Thyroid gland (tissue), 4 donors: ENCODE measurements at regions not wholly inside any gene's neighbourhood (a gene's known extent, or its start where the extent isn't known, plus 50 kb on each side); places are given as distances from the start of the nearest gene placed in this dataset.

Source experiments
- POLR2A ChIP-seq, 2 donors: fragments of 450-650 bp; IDR thresholded peaks; one replicate each; pipeline ENCODE4 v1.6.1; 2017; ENCODE audit warnings: antibody characterized with exemption in 2 of 2, mild to moderate bottlenecking in 2 of 2, moderate library complexity in 1 of 2
- TF ChIP-seq, protein P1 (sequence below), 6 experiments: fragments of 200-600 bp in 3 of 6; fragments of 450-650 bp in 3 of 6; sonication (generic) in 3 of 6; IDR thresholded peaks; one replicate each; pipeline ENCODE4 v1.5.1; 2016 to 2019; ENCODE audit warnings: antibody characterized with exemption in 6 of 6, mild to moderate bottlenecking in 2 of 6, inconsistent platforms in 1 of 6, moderate library complexity in 1 of 6

DNA sequence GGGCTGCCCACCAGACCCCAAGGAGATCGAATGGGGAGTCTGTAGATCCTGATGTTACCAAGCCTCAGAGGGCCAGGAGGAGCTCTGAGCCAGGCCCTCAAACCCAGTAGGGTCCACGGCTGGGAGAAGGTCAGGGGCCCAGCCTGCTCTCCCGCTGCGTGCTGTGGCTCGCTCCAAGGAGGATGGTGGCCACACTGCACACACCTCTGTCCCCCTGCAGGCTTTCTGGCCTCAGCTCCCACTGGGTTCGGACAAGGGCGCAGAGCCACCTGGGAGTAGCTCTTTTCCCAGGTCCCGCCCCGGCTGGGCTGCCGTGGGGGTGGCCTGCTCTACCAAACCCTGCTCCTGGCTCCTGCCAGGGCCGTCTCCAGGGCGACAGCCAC lies 175.8 kb downstream of the ZNF248 start:
- TF ChIP-seq, protein P1, sequence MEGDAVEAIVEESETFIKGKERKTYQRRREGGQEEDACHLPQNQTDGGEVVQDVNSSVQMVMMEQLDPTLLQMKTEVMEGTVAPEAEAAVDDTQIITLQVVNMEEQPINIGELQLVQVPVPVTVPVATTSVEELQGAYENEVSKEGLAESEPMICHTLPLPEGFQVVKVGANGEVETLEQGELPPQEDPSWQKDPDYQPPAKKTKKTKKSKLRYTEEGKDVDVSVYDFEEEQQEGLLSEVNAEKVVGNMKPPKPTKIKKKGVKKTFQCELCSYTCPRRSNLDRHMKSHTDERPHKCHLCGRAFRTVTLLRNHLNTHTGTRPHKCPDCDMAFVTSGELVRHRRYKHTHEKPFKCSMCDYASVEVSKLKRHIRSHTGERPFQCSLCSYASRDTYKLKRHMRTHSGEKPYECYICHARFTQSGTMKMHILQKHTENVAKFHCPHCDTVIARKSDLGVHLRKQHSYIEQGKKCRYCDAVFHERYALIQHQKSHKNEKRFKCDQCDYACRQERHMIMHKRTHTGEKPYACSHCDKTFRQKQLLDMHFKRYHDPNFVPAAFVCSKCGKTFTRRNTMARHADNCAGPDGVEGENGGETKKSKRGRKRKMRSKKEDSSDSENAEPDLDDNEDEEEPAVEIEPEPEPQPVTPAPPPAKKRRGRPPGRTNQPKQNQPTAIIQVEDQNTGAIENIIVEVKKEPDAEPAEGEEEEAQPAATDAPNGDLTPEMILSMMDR (IDR thresholded peaks at IDR 0.05) = no peak
- no peak for TF ChIP-seq POLR2A (IDR thresholded peaks at IDR 0.05)
